ENCODE measurements at regions not wholly inside any gene's neighbourhood (a gene's known extent, or its start where the extent isn't known, plus 50 kb on each side); places are given as distances from the start of the nearest gene placed in this dataset.

DNA sequence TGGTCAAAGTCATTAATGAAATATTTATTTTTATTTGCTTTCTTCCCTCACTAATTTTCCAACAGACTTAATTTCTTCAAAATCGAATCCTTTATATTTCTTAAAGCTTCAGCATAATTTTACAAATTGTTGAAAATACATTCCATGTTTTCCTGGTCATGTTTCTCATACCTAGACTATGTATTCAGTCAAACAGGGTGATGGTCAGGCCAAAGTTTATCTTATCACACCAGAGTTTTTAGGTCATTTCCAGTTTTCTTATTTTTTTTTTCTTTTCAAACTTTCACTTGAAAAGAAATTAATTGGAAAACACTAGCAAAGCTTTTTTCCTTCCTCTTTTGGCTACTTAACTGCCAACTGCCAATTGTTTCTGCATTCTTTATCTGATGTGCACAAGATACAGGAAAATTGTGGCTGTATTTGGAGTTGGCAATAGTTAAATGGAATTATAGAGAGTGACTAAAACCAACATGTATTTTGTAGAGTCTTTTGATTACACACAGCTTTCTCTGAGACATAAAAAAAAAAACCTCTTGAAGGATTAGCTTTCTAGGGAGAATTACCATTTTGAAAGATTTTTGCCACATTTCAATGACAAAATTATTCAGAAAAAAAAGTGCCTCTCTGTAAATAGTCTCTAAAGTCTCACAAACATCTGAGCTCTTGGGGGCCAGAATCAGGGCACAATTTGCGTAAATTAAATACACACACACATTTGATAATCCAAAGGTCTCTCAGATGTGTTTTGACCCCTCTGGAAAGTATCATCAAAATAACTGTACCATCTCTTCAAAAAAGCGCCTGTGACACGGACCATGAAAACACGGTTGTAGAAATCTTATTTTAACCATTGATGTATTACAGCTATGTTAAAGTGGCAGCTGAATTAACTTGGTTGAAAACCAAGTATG, 603.2 kb upstream of the KCNMB2 start:
- intact Hi-C loops (cut with DNase I), result no loop called here
- peaks cover 4 to 25% of the 10 kb centered on the region in 2 donors for H3K4me1 ChIP-seq
- H3K9me3 ChIP-seq, result no peaks in the 10 kb centered on the region
- no peak overlapping the region for H3K27ac ChIP-seq
- H3K27me3 ChIP-seq, result no peaks in the 10 kb centered on the region
- no peak overlapping the region for H3K4me3 ChIP-seq
- no peaks in the 10 kb centered on the region for H3K36me3 ChIP-seq
- no peak for DNase-seq (ENCODE audit: low spot score in 2 of 2)
- no peak for TF ChIP-seq CTCF (IDR thresholded peaks at IDR 0.05)

GRCh38 chr3:177934001-177934891, 602.0 kb upstream of the KCNMB2 start:
- intact Hi-C loops (cut with DNase I), result no loop called here
- Histone ChIP-seq H3K27ac (no peak overlapping the region), H3K4me1 (peaks cover 4 to 15% of the 10 kb centered on the region in 2 donors), H3K4me3 (no peak overlapping the region), H3K27me3 (no peaks in the 10 kb centered on the region), H3K9me3 (no peaks in the 10 kb centered on the region), H3K36me3 (no peaks in the 10 kb centered on the region)
- DNase-seq (ENCODE audit: low spot score in 2 of 2), result no peak
- no peak for TF ChIP-seq CTCF (IDR thresholded peaks at IDR 0.05)

- H3K9me3 ChIP-seq, result no peaks in the 10 kb centered on the region
- H3K36me3 ChIP-seq, result no peaks in the 10 kb centered on the region
- H3K27me3 ChIP-seq, result no peaks in the 10 kb centered on the region
- intact Hi-C loops (cut with DNase I), result no loop called here
- H3K4me3 ChIP-seq, result no peak overlapping the region
- peaks cover 4 to 15% of the 10 kb centered on the region in 2 donors for H3K4me1 ChIP-seq
- no peak overlapping the region for H3K27ac ChIP-seq
- TF ChIP-seq CTCF (IDR thresholded peaks at IDR 0.05), result no peak
- DNase-seq (ENCODE audit: low spot score in 2 of 2), result no peak
Observed at GRCh38 chr3:177935047-177935446, 601.2 kb upstream of the KCNMB2 start.

- Histone ChIP-seq H3K27ac (no peak overlapping the region), H3K4me1 (peaks cover 0 to 5% of the 10 kb centered on the region in 2 donors), H3K4me3 (no peak overlapping the region), H3K36me3 (no peaks in the 10 kb centered on the region), H3K27me3 (no peaks in the 10 kb centered on the region), H3K9me3 (no peaks in the 10 kb centered on the region)
- intact Hi-C loops (cut with DNase I), result no loop called here
- no peak for DNase-seq (ENCODE audit: low spot score in 2 of 2)
- no peak for TF ChIP-seq CTCF (IDR thresholded peaks at IDR 0.05)
Observed at GRCh38 chr3:177936721-177937120, 599.5 kb upstream of the KCNMB2 start.

DNA sequence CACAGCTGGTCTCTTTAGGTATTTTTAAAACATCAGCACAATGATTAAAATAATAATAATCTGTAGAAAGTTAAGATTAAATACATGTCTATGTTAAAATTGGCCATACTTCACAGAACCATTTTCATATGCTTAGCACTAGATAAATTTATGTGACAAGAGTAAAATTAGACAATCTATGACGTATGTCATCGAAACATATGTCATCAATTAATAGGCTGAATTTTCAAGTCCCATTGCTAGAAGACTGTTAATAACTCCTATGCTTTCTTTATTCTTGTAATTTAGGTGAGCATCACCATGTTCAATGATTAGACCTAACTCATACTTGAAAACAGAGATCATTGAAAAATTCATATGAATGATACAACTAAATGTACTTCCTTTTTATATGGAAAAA, 593.3 kb upstream of the KCNMB2 start:
- Histone ChIP-seq H3K4me3 (no peak overlapping the region), H3K27me3 (no peaks in the 10 kb centered on the region), H3K4me1 (peaks cover 0 to 8% of the 10 kb centered on the region in 2 donors), H3K36me3 (no peaks in the 10 kb centered on the region), H3K9me3 (no peaks in the 10 kb centered on the region), H3K27ac (no peak overlapping the region)
- intact Hi-C loops (cut with DNase I), result no loop called here
- DNase-seq (ENCODE audit: low spot score in 2 of 2), result no peak
- no peak for TF ChIP-seq CTCF (IDR thresholded peaks at IDR 0.05)

All from ascending aorta (tissue), 2 donors.